PC-3 (cell line): ENCODE measurements at regions not wholly inside any gene's neighbourhood (a gene's known extent, or its start where the extent isn't known, plus 50 kb on each side); places are given as distances from the start of the nearest gene placed in this dataset.
"Not testable (repeated sequence)": the region's sequence is repeated elsewhere in the genome, so short reads cannot be mapped to it uniquely, and the experiment has no call there.

Experiments used
- ATAC-seq: fragments of 200-7000 bp; cut with Tn5 transposase; 2 replicates; pipeline ENCODE4 v1.9.1; 2020; ENCODE audit warnings: mild to moderate bottlenecking, moderate library complexity
- BruUV-seq: library from RNA; stranded (reverse); fragments of 400-500 nt; replicated peaks from 2 replicates; lab custom pipeline; 2021; lab: Mats Ljungman, UMichigan
- CTCF ChIA-PET: fragments of 300-600 bp; sonication (Branson Sonifier 250); formaldehyde crosslinking; loops from one replicate; lab custom pipeline; 2022; ENCODE audit warnings: antibody characterized with exemption; lab: Charles Lee
- POLR2A ChIA-PET: fragments of 300-600 bp; sonication (Branson Sonifier 250); formaldehyde crosslinking; loops from one replicate; lab custom pipeline; 2022; ENCODE audit warnings: antibody characterized with exemption; ENCODE audit not compliant: unreplicated experiment; lab: Charles Lee
- DNase-seq: peaks from one replicate; pipeline ENCODE4 v3.0.0-alpha.2; 2015
- H2AFZ ChIP-seq: fragments of 300-600 bp; sonication (generic); 2 replicates; pipeline ENCODE4 v1.6.0; 2016; ENCODE audit warnings: antibody characterized with exemption, low read length
- H3F3A ChIP-seq: fragments of 300-600 bp; sonication (generic); one replicate; pipeline ENCODE4 v1.6.0; 2017; ENCODE audit warnings: antibody characterized with exemption, low read length, control low read depth, mild to moderate bottlenecking; ENCODE audit not compliant: unreplicated experiment
- H3K27ac ChIP-seq: fragments of 300-600 bp; sonication (generic); 2 replicates; pipeline ENCODE4 v1.5.1; 2016; ENCODE audit warnings: mild to moderate bottlenecking, low read length
- H3K27me3 ChIP-seq: fragments of 300-600 bp; sonication (generic); 2 replicates; pipeline ENCODE4 v1.6.1; 2016; ENCODE audit warnings: low read length, mixed read lengths
- H3K36me3 ChIP-seq: fragments of 300-600 bp; sonication (generic); 2 replicates; pipeline ENCODE4 v1.6.1; 2016; ENCODE audit warnings: low read depth, mixed run types, low read length, mixed read lengths
- H3K4me1 ChIP-seq: fragments of 300-600 bp; sonication (generic); 2 replicates; pipeline ENCODE4 v1.5.1; 2016; ENCODE audit warnings: low read length; ENCODE audit not compliant: insufficient read depth
- H3K4me2 ChIP-seq: fragments of 300-600 bp; sonication (generic); 2 replicates; pipeline ENCODE4 v1.6.0; 2016; ENCODE audit warnings: low read length
- H3K4me3 ChIP-seq: fragments of 300-600 bp; sonication (generic); 2 replicates; pipeline ENCODE4 v1.5.1; 2016; ENCODE audit warnings: mild to moderate bottlenecking, low read length, mixed read lengths
- H3K79me2 ChIP-seq: fragments of 300-600 bp; sonication (generic); 2 replicates; pipeline ENCODE4 v1.6.1; 2017; ENCODE audit warnings: low read length, mixed read lengths
- H3K9ac ChIP-seq: fragments of 300-600 bp; sonication (generic); 2 replicates; pipeline ENCODE4 v1.6.0; 2016; ENCODE audit warnings: mild to moderate bottlenecking, low read length
- H3K9me2 ChIP-seq: fragments of 300-600 bp; sonication (generic); replicated peaks from 2 replicates; pipeline ENCODE4 v1.6.1; 2016; ENCODE audit warnings: mixed run types, low read length, mixed read lengths
- H3K9me3 ChIP-seq: fragments of 300-600 bp; sonication (generic); 2 replicates; pipeline ENCODE4 v1.6.1; 2016; ENCODE audit warnings: low read length, mixed read lengths
- H4K20me1 ChIP-seq: fragments of 300-600 bp; sonication (generic); 2 replicates; pipeline ENCODE4 v1.6.1; 2016; ENCODE audit warnings: low read length, mixed read lengths
- CTCF ChIP-seq: fragments of 300-600 bp; sonication (generic); conservative IDR thresholded peaks from 2 replicates; pipeline ENCODE4 v1.5.1; 2017; ENCODE audit warnings: antibody characterized with exemption, low read depth, mild to moderate bottlenecking, low read length
- EZH2 ChIP-seq: fragments of 300-600 bp; sonication (generic); IDR thresholded peaks from one replicate; pipeline ENCODE4 v1.6.1; 2017; ENCODE audit warnings: antibody characterized with exemption, mild to moderate bottlenecking, low read length; ENCODE audit not compliant: unreplicated experiment
- EZH2phosphoT487 ChIP-seq: fragments of 300-600 bp; sonication (generic); IDR thresholded peaks from 2 replicates; pipeline ENCODE4 v1.6.1; 2018; ENCODE audit warnings: mild to moderate bottlenecking, antibody characterized with exemption, low read length, borderline replicate concordance
- intact Hi-C: fragments of 100-400 bp; cut with micrococcal nuclease; formaldehyde crosslinking; loops from 2 replicates; pipeline ENCODE4 v1.9.0; 2023

DNA sequence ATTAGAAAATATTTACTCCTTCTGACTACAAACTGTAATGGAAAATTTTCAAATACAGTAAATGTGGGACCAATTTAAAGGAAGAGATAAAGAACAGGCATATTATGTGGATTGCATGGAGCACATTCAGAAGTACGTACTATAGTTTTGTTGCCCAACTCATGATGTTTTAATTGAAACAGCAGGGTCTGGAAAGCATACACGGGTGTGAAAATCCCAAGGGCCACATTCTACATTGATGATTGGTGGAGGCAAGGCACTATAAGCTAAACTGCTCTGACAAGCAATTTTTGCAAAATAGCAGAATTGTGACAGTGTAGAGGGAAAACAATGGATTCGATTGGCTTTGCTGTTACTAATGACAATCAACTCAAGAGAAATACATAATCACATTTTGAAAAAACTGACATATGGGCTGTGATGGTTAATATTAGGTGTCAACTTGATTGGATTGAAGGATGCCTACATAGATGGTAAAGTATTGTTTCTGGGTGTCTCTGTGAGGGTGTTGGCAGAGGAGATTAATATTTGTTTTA is 458.6 kb downstream of the PYDC2 start:
- Histone ChIP-seq H3K36me3 (no peaks in the 10 kb centered on the region), H3K9ac (no peak overlapping the region), H3F3A (no peaks in the 10 kb centered on the region), H2AFZ (no peak overlapping the region), H3K79me2 (no peaks in the 10 kb centered on the region), H3K27ac (no peak overlapping the region), H3K4me3 (no peak overlapping the region), H3K4me1 (no peaks in the 10 kb centered on the region), H3K4me2 (no peak overlapping the region), H4K20me1 (no peaks in the 10 kb centered on the region), H3K9me3 (no peaks in the 10 kb centered on the region), H3K27me3 (no peaks in the 10 kb centered on the region), H3K9me2 (no peaks in the 10 kb centered on the region)
- intact Hi-C loops = no loop called here
- ChIA-PET POLR2A (no interaction called here), CTCF (no interaction called here)
- no peak for TF ChIP-seq EZH2
- no peak for TF ChIP-seq CTCF
- TF ChIP-seq EZH2phosphoT487 = no peak
- BruUV-seq = no TSS peak
- DNase-seq = no peak
- ATAC-seq = no peak

GRCh38 chr3:191922570-191922969 is 461.6 kb downstream of the PYDC2 start:
- Histone ChIP-seq H3K27ac (no peak overlapping the region), H3K4me1 (no peaks in the 10 kb centered on the region), H3K9me2 (no peaks in the 10 kb centered on the region), H3F3A (no peaks in the 10 kb centered on the region), H3K36me3 (no peaks in the 10 kb centered on the region), H2AFZ (no peak overlapping the region), H3K4me2 (no peak overlapping the region), H4K20me1 (no peaks in the 10 kb centered on the region), H3K9ac (no peak overlapping the region), H3K79me2 (no peaks in the 10 kb centered on the region), H3K9me3 (no peaks in the 10 kb centered on the region), H3K27me3 (no peaks in the 10 kb centered on the region), H3K4me3 (no peak overlapping the region)
- CTCF ChIA-PET = no interaction called here
- TF ChIP-seq CTCF (no peak), EZH2phosphoT487 (no peak), EZH2 (no peak)
- POLR2A ChIA-PET = no interaction called here
- intact Hi-C loops = no loop called here
- no TSS peak for BruUV-seq
- DNase-seq (no peak), ATAC-seq (no peak)

DNA sequence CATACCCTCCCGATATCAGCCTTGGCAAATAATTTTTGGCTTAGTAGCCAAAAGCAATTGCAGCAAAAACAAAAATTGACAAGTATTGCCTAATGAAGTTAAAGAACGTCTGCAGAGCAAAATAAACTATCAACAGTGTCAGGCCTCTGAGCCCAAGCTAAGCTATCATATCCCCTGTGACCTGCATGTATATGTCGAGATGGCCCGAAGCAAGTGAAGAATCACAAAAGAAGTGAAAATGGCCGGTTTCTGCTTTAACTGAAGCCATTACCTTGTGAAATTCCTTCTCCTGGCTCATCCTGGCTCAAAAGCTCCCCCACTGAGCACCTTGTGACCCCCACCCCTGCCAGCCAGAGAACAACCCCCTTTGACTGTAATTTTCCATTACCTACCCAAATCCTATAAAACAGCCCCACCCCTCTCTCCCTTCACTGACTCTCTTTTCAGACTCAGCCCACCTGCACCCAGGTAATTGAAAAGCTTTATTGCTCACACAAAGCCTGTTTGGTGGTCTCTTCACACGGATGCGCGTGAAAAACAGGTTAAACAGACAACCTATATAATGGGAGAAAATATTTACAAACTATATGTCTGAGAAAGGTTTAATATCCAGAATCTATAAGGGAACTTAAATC is 466.3 kb downstream of the PYDC2 start:
- intact Hi-C loops, H2AFZ ChIP-seq, H3K4me3 ChIP-seq, H3K4me1 ChIP-seq, H3K36me3 ChIP-seq, POLR2A ChIA-PET, H3K27me3 ChIP-seq, H3K9me3 ChIP-seq, H3K9me2 ChIP-seq, H4K20me1 ChIP-seq, DNase-seq, BruUV-seq, H3F3A ChIP-seq, ATAC-seq, H3K79me2 ChIP-seq, H3K9ac ChIP-seq, H3K4me2 ChIP-seq, CTCF ChIA-PET, H3K27ac ChIP-seq: not testable (repeated sequence)

- H3F3A ChIP-seq, H3K27me3 ChIP-seq, DNase-seq, H3K4me2 ChIP-seq, H2AFZ ChIP-seq, H3K9me3 ChIP-seq, CTCF ChIA-PET, H3K9me2 ChIP-seq, H3K9ac ChIP-seq, H3K79me2 ChIP-seq, H3K4me1 ChIP-seq, H4K20me1 ChIP-seq, H3K27ac ChIP-seq, H3K36me3 ChIP-seq, ATAC-seq, BruUV-seq, intact Hi-C loops, POLR2A ChIA-PET, H3K4me3 ChIP-seq: not testable (repeated sequence)
These were observed 467.0 kb downstream of the PYDC2 start for GRCh38 chr3:191927998-191928397.
